Hematopoietic multipotent progenitor cell treated with erythropoietin and hydrocortisone succinate and interleukin-3 and kit ligand, for 15 days (in vitro differentiated cells): ENCODE measurements at regions not wholly inside any gene's neighbourhood (a gene's known extent, or its start where the extent isn't known, plus 50 kb on each side); places are given as distances from the start of the nearest gene placed in this dataset.
"Not testable (repeated sequence)": the region's sequence is repeated elsewhere in the genome, so short reads cannot be mapped to it uniquely, and the experiment has no call there.

Experiments
- DNase-seq: peaks from one replicate; pipeline ENCODE4 v3.0.0-alpha.2; 2015; ENCODE audit warnings: low spot score

- no peak for DNase-seq
Observed at GRCh38 chr16:6853565-6853964, 479.1 kb upstream of the RBFOX1 start.

GRCh38 chr16:6852643-6853225, 479.9 kb upstream of the RBFOX1 start:
- no peak for DNase-seq

GRCh38 chr16:6846452-6846851, 486.2 kb upstream of the RBFOX1 start:
- DNase-seq = no peak

GRCh38 chr16:6841392-6841791, 491.3 kb upstream of the RBFOX1 start:
- DNase-seq = no peak

GRCh38 chr16:6837722-6838121, 494.9 kb upstream of the RBFOX1 start:
- no peak for DNase-seq

GRCh38 chr16:6836766-6837165, 495.9 kb upstream of the RBFOX1 start:
- no peak for DNase-seq

- DNase-seq = no peak
Observed at GRCh38 chr16:6835941-6836340, 496.7 kb upstream of the RBFOX1 start.

- no peak for DNase-seq
Observed at GRCh38 chr16:6835516-6835915, 497.1 kb upstream of the RBFOX1 start.

GRCh38 chr16:6828690-6829089, 504.0 kb upstream of the RBFOX1 start:
- DNase-seq = no peak

GRCh38 chr16:6827931-6828330, 504.7 kb upstream of the RBFOX1 start:
- no peak for DNase-seq

GRCh38 chr16:6827267-6827666, 505.4 kb upstream of the RBFOX1 start:
- DNase-seq = no peak

- no peak for DNase-seq
Observed at GRCh38 chr16:6822041-6822440, 510.6 kb upstream of the RBFOX1 start.

GRCh38 chr16:6804461-6804860, 528.2 kb upstream of the RBFOX1 start:
- DNase-seq = no peak

- no peak for DNase-seq
Observed at GRCh38 chr16:6803176-6803575, 529.5 kb upstream of the RBFOX1 start.

GRCh38 chr16:6797223-6797622, 535.4 kb upstream of the RBFOX1 start:
- DNase-seq = no peak

GRCh38 chr16:6777624-6778023, 555.0 kb upstream of the RBFOX1 start:
- DNase-seq = no peak

GRCh38 chr16:6775712-6776111, 556.9 kb upstream of the RBFOX1 start:
- DNase-seq = no peak

- DNase-seq = no peak
Observed at GRCh38 chr16:6771956-6772355, 560.7 kb upstream of the RBFOX1 start.

- no peak for DNase-seq
Observed at GRCh38 chr16:6753553-6753952, 579.1 kb upstream of the RBFOX1 start.

GRCh38 chr16:6751191-6751590, 581.5 kb upstream of the RBFOX1 start:
- no peak for DNase-seq

- DNase-seq = no peak
Observed at GRCh38 chr16:6749698-6750097, 582.9 kb upstream of the RBFOX1 start.

GRCh38 chr16:6736302-6736701, 596.3 kb upstream of the RBFOX1 start:
- not testable (repeated sequence) for DNase-seq

- DNase-seq = no peak
Observed at GRCh38 chr16:6735631-6736030, 597.0 kb upstream of the RBFOX1 start.

- DNase-seq = no peak
Observed at GRCh38 chr16:6732166-6732565, 600.5 kb upstream of the RBFOX1 start.

- no peak for DNase-seq
Observed at GRCh38 chr16:6728381-6728780, 604.3 kb upstream of the RBFOX1 start.
